Smooth muscle cell (in vitro differentiated cells): ENCODE measurements at regions not wholly inside any gene's neighbourhood (a gene's known extent, or its start where the extent isn't known, plus 50 kb on each side); places are given as distances from the start of the nearest gene placed in this dataset.

Source experiments
- DNase-seq: peaks from one replicate; lab custom pipeline; 2025; ENCODE audit not compliant: unreplicated experiment; lab: John Stamatoyannopoulos, UW
- H2AFZ ChIP-seq: fragments of 200-600 bp; sonication (generic); 2 replicates; pipeline ENCODE4 v1.6.0; 2016; ENCODE audit warnings: antibody characterized with exemption, low read depth, mild to moderate bottlenecking
- H3F3A ChIP-seq: fragments of 200-600 bp; sonication (generic); 2 replicates; pipeline ENCODE4 v1.6.0; 2017; ENCODE audit warnings: antibody characterized with exemption, low read depth
- H3K27ac ChIP-seq: fragments of 200-600 bp; sonication (generic); 2 replicates; pipeline ENCODE4 v1.5.1; 2016; ENCODE audit warnings: low read depth, mild to moderate bottlenecking
- H3K27me3 ChIP-seq: fragments of 200-600 bp; sonication (generic); 2 replicates; pipeline ENCODE4 v1.6.1; 2016; ENCODE audit warnings: low read depth, mild to moderate bottlenecking
- H3K36me3 ChIP-seq: fragments of 200-600 bp; sonication (generic); 2 replicates; pipeline ENCODE4 v1.5.1; 2016; ENCODE audit warnings: low read depth
- H3K4me1 ChIP-seq: fragments of 200-600 bp; sonication (generic); 2 replicates; pipeline ENCODE4 v1.5.1; 2016; ENCODE audit warnings: low read depth
- H3K4me2 ChIP-seq: fragments of 200-600 bp; sonication (generic); 2 replicates; pipeline ENCODE4 v1.6.0; 2016; ENCODE audit warnings: mild to moderate bottlenecking
- H3K4me3 ChIP-seq: fragments of 200-600 bp; sonication (generic); 2 replicates; pipeline ENCODE4 v1.5.1; 2016; ENCODE audit warnings: mild to moderate bottlenecking
- H3K79me2 ChIP-seq: fragments of 200-600 bp; sonication (generic); 2 replicates; pipeline ENCODE4 v1.6.0; 2016; ENCODE audit warnings: low read depth, mild to moderate bottlenecking
- H3K9ac ChIP-seq: fragments of 200-600 bp; sonication (generic); 2 replicates; pipeline ENCODE4 v1.6.0; 2016; ENCODE audit warnings: low read depth
- H3K9me3 ChIP-seq: fragments of 200-600 bp; sonication (generic); replicated peaks from 2 replicates; pipeline ENCODE4 v1.5.1; 2016; ENCODE audit warnings: low read depth
- H4K20me1 ChIP-seq: fragments of 200-600 bp; sonication (generic); 2 replicates; pipeline ENCODE4 v1.6.0; 2016; ENCODE audit warnings: low read depth
- CTCF ChIP-seq: fragments of 200-600 bp; sonication (generic); IDR thresholded peaks from 2 replicates; pipeline ENCODE4 v1.5.1; 2017; ENCODE audit warnings: borderline replicate concordance, mild to moderate bottlenecking, antibody characterized with exemption; ENCODE audit not compliant: insufficient read depth, poor library complexity, severe bottlenecking
- WGBS: methylation state at CpG from one replicate; pipeline ENCODE4 v1.1.7; 2016; ENCODE audit warnings: low lambda C conversion rate; 5-methylcytosine and 5-hydroxymethylcytosine counted together

GRCh38 chr10:35751347-35751746, 109.3 kb upstream of the FZD8 start:
- Histone ChIP-seq H3K27me3 (no peaks in the 10 kb centered on the region), H3K9me3 (no peaks in the 10 kb centered on the region), H3K9ac (no peak overlapping the region), H3K27ac (no peak overlapping the region), H2AFZ (no peak overlapping the region), H3K4me3 (no peak overlapping the region), H3K4me2 (no peak overlapping the region), H3K79me2 (no peaks in the 10 kb centered on the region), H3K36me3 (no peaks in the 10 kb centered on the region), H3K4me1 (no peaks in the 10 kb centered on the region), H3F3A (no peaks in the 10 kb centered on the region), H4K20me1 (no peaks in the 10 kb centered on the region)
- WGBS: 98% methylated on average over 2 of the region's 2 CpGs
- no peak for DNase-seq
- TF ChIP-seq CTCF: no peak

DNA sequence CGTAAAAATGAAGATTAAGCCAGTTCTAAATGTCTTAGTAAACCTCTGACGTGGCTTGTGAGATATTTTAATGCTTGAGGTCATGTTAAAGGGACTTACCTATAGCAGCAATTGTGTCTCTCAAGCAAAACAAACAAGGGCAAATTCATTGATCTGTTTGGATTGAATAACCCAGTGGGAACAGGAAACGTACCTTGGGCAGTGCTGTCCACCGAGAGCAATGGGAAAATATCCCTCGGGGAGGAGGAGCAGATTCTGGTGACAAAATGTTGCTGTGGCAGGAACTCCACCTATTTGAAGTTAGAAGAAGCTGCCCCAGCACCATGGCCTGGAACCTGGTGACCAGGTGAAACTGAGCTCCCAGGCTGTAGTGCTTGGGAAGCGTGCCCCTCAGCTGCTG, 107.1 kb upstream of the FZD8 start:
- Histone ChIP-seq H3K9ac (no peak overlapping the region), H3K27me3 (no peaks in the 10 kb centered on the region), H2AFZ (no peak overlapping the region), H3K4me2 (no peak overlapping the region), H3F3A (no peaks in the 10 kb centered on the region), H3K4me1 (no peaks in the 10 kb centered on the region), H4K20me1 (no peaks in the 10 kb centered on the region), H3K27ac (no peak overlapping the region), H3K79me2 (no peaks in the 10 kb centered on the region), H3K36me3 (no peaks in the 10 kb centered on the region), H3K9me3 (no peaks in the 10 kb centered on the region), H3K4me3 (no peak overlapping the region)
- DNase-seq: no peak
- 92% methylated on average over 6 of the region's 6 CpGs for WGBS
- TF ChIP-seq CTCF: no peak

GRCh38 chr10:35745617-35746403, 103.7 kb upstream of the FZD8 start:
- DNase-seq: no peak
- no peak overlapping the region for H3K4me3 ChIP-seq
- no peaks in the 10 kb centered on the region for H4K20me1 ChIP-seq
- TF ChIP-seq CTCF: no peak
- H2AFZ ChIP-seq: no peak overlapping the region
- H3K9ac ChIP-seq: no peak overlapping the region
- H3K36me3 ChIP-seq: no peaks in the 10 kb centered on the region
- no peak overlapping the region for H3K4me2 ChIP-seq
- no peaks in the 10 kb centered on the region for H3K4me1 ChIP-seq
- no peak overlapping the region for H3K27ac ChIP-seq
- WGBS: 82% methylated on average over 4 of the region's 4 CpGs
- H3K79me2 ChIP-seq: no peaks in the 10 kb centered on the region
- H3K27me3 ChIP-seq: no peaks in the 10 kb centered on the region
- H3K9me3 ChIP-seq: no peaks in the 10 kb centered on the region
- H3F3A ChIP-seq: no peaks in the 10 kb centered on the region

DNA sequence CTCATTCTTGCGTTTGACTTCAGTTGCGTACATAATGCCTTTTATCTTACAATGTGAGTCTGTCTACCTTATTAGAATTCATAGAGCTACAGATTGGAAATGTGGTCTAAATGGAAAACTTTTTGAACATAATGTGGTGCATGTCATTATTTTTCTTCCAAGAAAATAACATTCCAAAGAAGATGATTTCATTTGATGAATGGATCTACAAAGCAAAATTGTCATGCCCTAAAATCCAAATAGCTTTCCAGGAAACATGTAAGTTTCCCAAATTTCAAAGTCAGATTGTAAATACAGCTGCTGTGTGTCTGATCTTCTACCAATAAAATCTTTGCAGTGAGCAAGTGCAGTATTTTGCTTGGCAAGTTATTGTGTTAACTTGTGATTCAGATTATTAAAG, 101.8 kb upstream of the FZD8 start:
- WGBS: 89% methylated on average over 2 of the region's 2 CpGs
- Histone ChIP-seq H3K36me3 (no peaks in the 10 kb centered on the region), H3K27ac (no peak overlapping the region), H3K4me2 (no peak overlapping the region), H3F3A (no peaks in the 10 kb centered on the region), H3K9me3 (no peaks in the 10 kb centered on the region), H3K4me3 (no peak overlapping the region), H3K79me2 (no peaks in the 10 kb centered on the region), H4K20me1 (no peaks in the 10 kb centered on the region), H3K27me3 (no peaks in the 10 kb centered on the region), H2AFZ (no peak overlapping the region), H3K4me1 (no peaks in the 10 kb centered on the region), H3K9ac (no peak overlapping the region)
- DNase-seq: no peak
- no peak for TF ChIP-seq CTCF
